GM21528 (cell line): ENCODE measurements at regions not wholly inside any gene's neighbourhood (a gene's known extent, or its start where the extent isn't known, plus 50 kb on each side); places are given as distances from the start of the nearest gene placed in this dataset.
"Not testable (repeated sequence)": the region's sequence is repeated elsewhere in the genome, so short reads cannot be mapped to it uniquely, and the experiment has no call there.

ENCODE experiments used
- ATAC-seq: cut with Tn5 transposase; IDR thresholded peaks from one replicate; pipeline ENCODE4 v1.9.1; 2021; ENCODE audit warnings: mild to moderate bottlenecking, moderate library complexity; ENCODE audit not compliant: unreplicated experiment, low FRiP score

DNA sequence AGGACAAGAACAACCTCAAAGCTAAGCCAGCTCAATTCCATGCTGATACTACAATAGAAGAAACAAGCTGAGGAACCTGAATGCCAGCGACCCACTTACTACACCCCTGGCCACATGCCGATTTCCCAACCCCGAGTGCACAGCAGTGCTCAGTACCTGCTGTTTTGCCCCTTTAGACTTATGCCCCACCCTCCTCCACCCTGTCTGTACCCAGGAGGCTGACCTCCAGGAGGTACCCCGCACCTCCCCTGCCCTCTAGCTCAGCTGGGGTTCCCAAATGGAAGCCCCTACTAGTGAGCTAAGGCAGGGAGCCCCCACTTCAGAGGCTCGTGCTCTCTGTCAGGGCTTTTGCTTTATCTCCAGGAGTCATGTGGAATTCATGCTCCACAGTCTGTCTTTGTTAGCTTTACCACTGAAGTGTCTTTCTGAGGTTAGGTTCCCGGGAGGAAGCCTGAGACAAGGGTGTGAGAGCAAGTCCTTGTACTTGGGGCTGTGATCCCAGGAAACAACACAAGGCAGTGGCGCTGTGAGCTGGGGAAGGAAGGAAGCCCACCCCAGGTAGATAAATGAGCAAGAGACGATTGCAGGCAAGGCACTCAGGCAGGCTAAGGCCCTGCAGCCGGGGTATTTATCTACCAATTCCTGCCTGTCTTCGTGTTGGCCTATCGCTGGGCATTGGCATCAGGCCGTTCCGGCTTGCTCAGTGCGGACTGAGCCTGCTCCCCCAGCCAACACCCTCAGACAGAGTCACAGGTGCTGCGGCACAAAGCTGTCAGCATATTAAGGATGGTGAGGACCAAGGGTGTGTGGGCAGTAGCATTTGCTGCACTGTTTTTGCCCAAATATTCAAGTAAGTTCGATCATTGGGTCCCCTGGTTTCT is 220.5 kb downstream of the CYP26B1 start:
- ATAC-seq: no peak

DNA sequence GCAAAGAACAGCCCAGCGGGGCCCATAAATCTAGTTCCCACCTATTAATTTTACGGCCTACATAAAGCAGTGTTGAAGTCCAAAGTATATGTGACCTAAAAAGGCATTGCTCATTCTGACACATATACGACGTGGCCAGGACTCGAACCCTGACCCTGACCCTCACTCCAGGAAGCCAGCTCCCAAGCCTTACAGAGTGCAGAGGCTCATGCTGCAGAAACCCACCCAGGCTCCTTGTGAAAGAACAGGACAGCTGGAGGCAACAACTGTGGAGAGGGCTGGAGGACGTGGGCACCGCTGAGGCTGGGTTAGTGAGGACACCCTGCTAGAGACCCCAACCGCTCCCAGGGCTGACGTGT is 221.6 kb downstream of the CYP26B1 start:
- no peak for ATAC-seq

GRCh38 chr2:71925268-71926088 is 222.2 kb downstream of the CYP26B1 start:
- ATAC-seq: no peak

DNA sequence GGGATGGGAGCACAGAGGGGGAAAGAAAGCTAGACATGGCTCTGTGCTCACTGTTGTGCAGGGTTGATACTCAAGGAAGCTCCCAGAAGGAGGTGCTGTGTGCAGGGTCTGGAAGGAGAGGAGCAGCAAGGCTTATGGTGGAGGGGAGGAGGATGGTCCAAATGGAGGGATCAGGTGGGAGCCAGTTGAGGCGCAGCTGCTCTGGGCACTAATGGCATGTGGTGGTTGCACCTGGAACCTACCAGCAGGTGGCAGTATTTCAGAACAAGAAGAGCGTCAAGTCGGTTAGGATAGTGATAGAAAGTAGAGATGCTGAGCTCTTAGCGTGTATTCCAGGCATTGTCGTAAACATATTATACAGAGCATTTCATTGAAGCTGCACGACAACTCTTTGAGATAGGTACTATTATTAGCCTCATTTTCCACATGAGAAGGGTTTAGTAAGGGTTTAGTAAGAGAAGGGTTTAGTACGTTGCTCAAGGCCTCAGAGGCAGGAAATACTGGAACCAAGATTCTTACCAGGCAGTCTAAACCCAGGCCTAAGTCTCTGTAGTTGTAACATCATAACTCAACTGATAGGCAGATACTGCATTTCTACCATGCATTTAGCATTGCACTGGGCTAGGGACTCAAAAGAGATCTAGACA is 223.7 kb downstream of the CYP26B1 start:
- ATAC-seq: peak; percentile 60

GRCh38 chr2:71923143-71923525 is 224.5 kb downstream of the CYP26B1 start:
- no peak for ATAC-seq

GRCh38 chr2:71922499-71923142 is 225.0 kb downstream of the CYP26B1 start:
- ATAC-seq: no peak

DNA sequence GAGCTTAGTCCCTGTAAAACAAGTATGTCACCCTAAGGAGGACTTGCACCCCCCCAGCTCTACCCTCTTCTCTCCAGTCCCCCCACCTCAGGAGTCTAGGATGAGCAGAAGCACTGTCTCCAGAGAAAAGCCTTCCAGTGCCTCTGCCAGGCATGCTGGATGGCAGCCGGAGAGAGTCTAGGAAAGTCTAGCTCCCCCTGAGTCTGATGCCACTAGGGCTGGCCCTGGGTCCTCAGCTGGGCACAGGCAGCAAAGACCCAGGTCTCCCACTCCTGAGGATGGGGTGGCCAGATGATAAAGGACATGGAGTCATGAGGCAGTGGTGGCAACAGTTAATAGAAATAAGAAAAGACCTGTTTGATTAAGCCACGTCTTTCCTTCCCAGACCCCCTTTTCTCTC is 225.6 kb downstream of the CYP26B1 start:
- no peak for ATAC-seq

DNA sequence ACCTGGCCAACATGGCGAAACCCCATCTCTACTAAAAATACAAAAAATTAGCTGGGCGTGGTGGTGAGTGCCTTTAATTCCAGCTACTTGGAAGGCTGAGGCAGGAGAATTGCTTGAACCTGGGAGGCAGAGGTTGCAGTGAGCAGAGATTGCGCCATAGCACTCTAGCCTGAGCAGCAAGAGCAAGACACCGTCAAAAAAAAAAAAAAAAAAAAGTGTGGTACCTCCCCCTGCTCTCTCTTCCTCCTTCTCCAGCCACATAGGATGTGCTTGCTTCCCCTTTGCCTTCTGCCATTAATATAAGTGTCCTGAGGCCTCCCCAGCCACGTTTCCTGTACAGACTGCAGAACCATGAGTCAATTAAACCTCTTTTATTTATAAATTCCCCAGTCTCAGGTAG is 226.8 kb downstream of the CYP26B1 start:
- not testable (repeated sequence) for ATAC-seq

GRCh38 chr2:71919708-71920107 is 228.0 kb downstream of the CYP26B1 start:
- no peak for ATAC-seq

- no peak for ATAC-seq
Measured at GRCh38 chr2:71910277-71910676, 237.4 kb downstream of the CYP26B1 start.

DNA sequence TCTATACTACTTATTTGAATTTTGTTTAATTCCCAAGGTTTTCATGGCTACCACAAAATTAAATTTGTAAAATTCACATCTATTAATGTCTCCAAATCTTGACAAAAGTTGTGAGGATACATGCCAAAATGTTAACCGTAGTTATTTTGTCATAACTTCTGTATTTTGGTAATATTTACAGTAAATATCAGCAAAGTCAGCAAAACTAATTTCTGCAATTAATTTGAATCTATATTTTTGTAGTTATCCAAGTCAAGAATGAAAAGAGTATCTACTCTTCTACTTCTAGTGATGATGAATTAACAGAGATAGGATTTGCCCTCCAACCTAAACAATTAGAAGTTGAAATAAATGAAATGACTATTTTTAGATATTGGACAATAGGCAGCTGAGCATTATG is 238.9 kb downstream of the CYP26B1 start:
- ATAC-seq: no peak

DNA sequence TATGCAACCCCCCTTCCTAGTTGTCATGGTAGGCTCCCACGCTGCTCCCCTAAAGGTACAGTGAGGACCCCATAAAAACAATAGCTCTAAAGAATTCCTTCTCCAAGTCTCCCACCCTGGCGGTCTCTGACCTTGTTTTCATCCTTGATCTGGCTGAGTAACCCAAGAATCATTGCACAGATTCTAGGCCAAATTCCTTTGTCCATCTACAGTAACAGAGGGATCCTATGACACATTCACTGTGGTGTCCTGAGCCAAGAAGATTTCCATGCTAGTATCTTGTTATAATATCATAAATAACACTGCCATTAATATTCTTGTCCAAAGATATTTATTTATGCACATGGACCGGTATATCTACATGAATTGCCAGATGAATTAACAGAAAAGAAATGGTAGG is 240.2 kb downstream of the CYP26B1 start:
- ATAC-seq: no peak

- no peak for ATAC-seq
Measured at GRCh38 chr2:71906357-71906973, 241.2 kb downstream of the CYP26B1 start.

DNA sequence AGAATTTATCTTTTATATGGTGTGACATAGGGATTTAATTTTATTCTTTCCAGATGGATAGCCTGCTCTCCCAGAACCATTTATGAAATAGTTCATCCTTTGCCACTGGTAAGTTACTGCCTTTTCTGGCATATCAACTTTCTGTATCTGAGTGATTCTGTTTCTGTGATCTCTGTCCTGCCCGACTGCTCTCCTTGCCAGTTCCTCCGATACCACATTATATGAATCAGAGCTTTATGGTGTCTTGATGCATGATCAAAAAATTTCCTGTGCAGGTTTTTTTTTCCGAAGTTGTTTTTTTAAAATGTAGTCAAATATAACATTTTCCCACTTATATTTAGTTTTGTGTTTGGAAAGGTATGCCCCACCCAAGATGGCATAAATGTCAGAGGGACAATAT is 242.5 kb downstream of the CYP26B1 start:
- ATAC-seq: no peak

DNA sequence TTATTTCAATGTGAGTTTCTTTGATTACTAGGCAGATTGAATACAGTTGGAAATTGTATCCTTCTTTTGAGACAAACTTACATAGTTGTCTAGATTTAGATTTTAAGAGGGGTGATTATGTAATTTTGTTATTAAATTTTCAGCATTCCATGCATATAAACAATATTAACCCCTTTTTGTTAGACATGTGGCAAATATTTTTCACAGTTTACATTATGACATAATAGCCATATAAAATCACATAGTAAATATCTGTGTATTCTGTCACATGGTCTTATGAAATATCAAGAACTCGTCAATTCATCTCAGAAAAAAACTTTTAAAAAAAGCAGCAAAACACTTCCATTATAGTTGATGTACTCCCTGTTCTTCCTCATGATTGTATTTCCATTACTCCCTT is 243.8 kb downstream of the CYP26B1 start:
- no peak for ATAC-seq

DNA sequence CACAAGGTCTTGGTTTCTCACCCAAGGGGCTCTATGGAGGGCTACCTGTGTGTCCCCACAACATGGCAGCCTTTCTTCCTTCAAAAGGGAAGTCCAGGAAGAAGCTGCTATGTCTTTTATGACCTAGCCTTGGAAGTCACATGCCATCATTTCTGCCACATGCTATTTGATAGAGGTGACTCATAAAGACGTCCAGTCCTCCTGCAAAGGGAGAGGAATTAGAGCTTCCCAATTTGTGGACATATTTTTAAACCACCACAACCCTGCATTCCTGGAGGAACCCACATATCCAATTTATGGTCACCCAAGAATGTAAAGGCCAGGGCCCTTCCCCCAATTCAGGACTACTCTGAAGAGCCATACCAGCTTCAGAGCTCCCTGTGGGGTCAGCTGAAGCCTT is 246.2 kb downstream of the CYP26B1 start:
- no peak for ATAC-seq

GRCh38 chr2:71898851-71899681 is 248.6 kb downstream of the CYP26B1 start:
- no peak for ATAC-seq

- ATAC-seq: no peak
Measured at GRCh38 chr2:71898375-71898774, 249.3 kb downstream of the CYP26B1 start.

- no peak for ATAC-seq
Measured at GRCh38 chr2:71897836-71898235, 249.8 kb downstream of the CYP26B1 start.

DNA sequence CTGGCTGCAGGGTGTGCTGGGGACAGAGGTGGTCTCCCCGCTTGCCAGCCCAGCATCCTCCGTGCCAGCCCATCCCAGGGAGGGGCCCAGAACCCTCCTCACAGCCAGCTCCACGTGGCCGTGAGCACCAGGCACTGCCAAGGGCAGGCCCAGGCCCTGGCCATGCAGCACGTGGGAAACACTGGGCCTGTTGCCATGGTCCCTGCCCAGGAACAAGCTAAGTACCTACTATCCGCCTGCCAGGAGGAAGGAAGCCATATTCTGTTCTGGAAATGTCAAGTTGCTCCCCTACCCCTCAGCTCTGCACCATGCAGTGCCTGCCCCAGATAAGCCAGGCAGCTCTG is 250.6 kb downstream of the CYP26B1 start:
- ATAC-seq: no peak
